SK-N-SH (cell line): ENCODE measurements at regions not wholly inside any gene's neighbourhood (a gene's known extent, or its start where the extent isn't known, plus 50 kb on each side); places are given as distances from the start of the nearest gene placed in this dataset.

Experiments
- CTCF ChIA-PET: fragments of 300-600, 350-600 bp; formaldehyde crosslinking; extraction: SDS; loops from one replicate; lab custom pipeline; 2021; lab: Yijun Ruan, JAX
- POLR2A ChIA-PET: fragments of 350-600 bp; sonication (Branson Sonifier 250); formaldehyde crosslinking; extraction: SDS; loops from one replicate; lab custom pipeline; 2020; ENCODE audit warnings: antibody characterized with exemption, inconsistent platforms; lab: Yijun Ruan, JAX
- DNase-seq: peaks from one replicate; pipeline ENCODE4 v3.0.0; 2012
- H2AFZ ChIP-seq: fragments of 200-600 bp; sonication (generic); 2 replicates; pipeline ENCODE4 v1.8.1; 2016; ENCODE audit warnings: antibody characterized with exemption, mild to moderate bottlenecking, low read depth
- H3F3A ChIP-seq: fragments of 200-600 bp; sonication (generic); replicated peaks from 2 replicates; pipeline ENCODE3; 2016; ENCODE audit warnings: antibody characterized with exemption, mild to moderate bottlenecking; ENCODE audit not compliant: insufficient read depth
- H3K27ac ChIP-seq, 2 experiments: fragments of 200-500 bp in 1 of 2; fragments of 200-600 bp in 1 of 2; sonication (Bioruptor generic) in 1 of 2; sonication (generic), shearing (Covaris generic) in 1 of 2; 2 replicates each; pipeline versions ENCODE4 v1.5.1 to v1.6.1; 2014 to 2016; ENCODE audit warnings: low read depth in 2 of 2, inconsistent platforms in 1 of 2, low read length in 1 of 2, mild to moderate bottlenecking in 1 of 2, mixed read lengths in 1 of 2
- H3K27me3 ChIP-seq: fragments of 200-600 bp; sonication (generic), shearing (Covaris generic); 2 replicates; pipeline ENCODE4 v1.6.1; 2016; ENCODE audit warnings: mixed run types; ENCODE audit not compliant: insufficient read depth
- H3K36me3 ChIP-seq, 2 experiments: fragments of 200-500 bp in 1 of 2; fragments of 200-600 bp in 1 of 2; sonication (Bioruptor generic) in 1 of 2; sonication (generic) in 1 of 2; replicated peaks in 1 of 2; 2 replicates each; pipeline versions ENCODE3 to v1.5.1; 2014 to 2016; ENCODE audit warnings: low read length in 1 of 2, mild to moderate bottlenecking in 1 of 2; ENCODE audit not compliant: insufficient read depth in 2 of 2, control insufficient read depth in 1 of 2
- H3K4me1 ChIP-seq, 2 experiments: fragments of 200-500 bp in 1 of 2; fragments of 200-600 bp in 1 of 2; sonication (Bioruptor generic) in 1 of 2; sonication (generic), shearing (Covaris generic) in 1 of 2; 2 replicates each; pipeline versions ENCODE4 v1.5.1 to v1.6.1; 2014 to 2016; ENCODE audit warnings: low read depth in 1 of 2, low read length in 1 of 2, mixed run types in 1 of 2; ENCODE audit not compliant: insufficient read depth in 2 of 2, control insufficient read depth in 1 of 2
- H3K4me2 ChIP-seq: fragments of 200-600 bp; sonication (generic), shearing (Covaris generic); 2 replicates; pipeline ENCODE4 v1.6.1; 2017; ENCODE audit warnings: mixed run types
- H3K4me3 ChIP-seq, 2 experiments: fragments of 200-500 bp in 1 of 2; fragments of 200-600 bp in 1 of 2; sonication (Bioruptor generic) in 1 of 2; sonication (generic), shearing (Covaris generic) in 1 of 2; 2 replicates each; pipeline versions ENCODE4 v1.5.1 to v1.8.1; 2014 to 2016; ENCODE audit warnings: low read depth in 2 of 2, inconsistent platforms in 1 of 2, low read length in 1 of 2, mild to moderate bottlenecking in 1 of 2, mixed read lengths in 1 of 2, moderate library complexity in 1 of 2
- H3K79me2 ChIP-seq: fragments of 200-600 bp; sonication (generic); 2 replicates; pipeline ENCODE4 v1.8.1; 2017; ENCODE audit warnings: mild to moderate bottlenecking; ENCODE audit not compliant: insufficient read depth
- H3K9ac ChIP-seq: fragments of 200-600 bp; sonication (generic); 2 replicates; pipeline ENCODE4 v1.6.1; 2017; ENCODE audit warnings: mixed run types
- H3K9me2 ChIP-seq: fragments of 200-600 bp; sonication (generic); 2 replicates; pipeline ENCODE4 v1.6.1; 2017; ENCODE audit warnings: mixed run types
- H3K9me3 ChIP-seq: fragments of 200-600 bp; sonication (generic); 2 replicates; pipeline ENCODE4 v1.6.1; 2017; ENCODE audit warnings: mixed run types, mild to moderate bottlenecking, moderate library complexity
- H4K20me1 ChIP-seq: fragments of 200-600 bp; sonication (generic); 2 replicates; pipeline ENCODE4 v1.6.1; 2017; ENCODE audit warnings: mild to moderate bottlenecking, mixed run types; ENCODE audit not compliant: insufficient read depth
- CHD2 ChIP-seq: fragments of 150-350 bp; IDR thresholded peaks from 2 replicates; pipeline ENCODE4 v1.6.1; 2018; ENCODE audit warnings: low read length; ENCODE audit not compliant: partially characterized antibody
- ELF1 ChIP-seq: IDR thresholded peaks from 2 replicates; pipeline ENCODE4 v1.4.0; 2012
- EP300 ChIP-seq, 2 experiments: IDR thresholded peaks; 2 replicates each; pipeline versions ENCODE4 v1.4.0 to v1.6.1; 2012; ENCODE audit warnings: borderline replicate concordance in 1 of 2, low read depth in 1 of 2, low read length in 1 of 2
- EZH2phosphoT487 ChIP-seq: fragments of 200-600 bp; sonication (generic); IDR thresholded peaks from 2 replicates; pipeline ENCODE4 v1.6.1; 2017; ENCODE audit warnings: low read depth, mixed run types, mild to moderate bottlenecking, antibody characterized with exemption, moderate library complexity, borderline replicate concordance
- GABPA ChIP-seq: IDR thresholded peaks from 2 replicates; pipeline ENCODE4 v1.4.0; 2012; ENCODE audit warnings: low read depth, mild to moderate bottlenecking
- GATA2 ChIP-seq: sonication (generic); formaldehyde crosslinking; IDR thresholded peaks from 2 replicates; pipeline ENCODE4 v1.5.0; 2020; ENCODE audit warnings: mild to moderate bottlenecking, missing genetic modification reagents
- POLR2AphosphoS5 ChIP-seq: IDR thresholded peaks from 2 replicates; pipeline ENCODE4 v1.6.1; 2012; ENCODE audit warnings: low read depth, low read length
- RAD21 ChIP-seq: IDR thresholded peaks from 2 replicates; pipeline ENCODE4 v1.6.1; 2012; ENCODE audit warnings: mild to moderate bottlenecking, low read length
- RCOR1 ChIP-seq: fragments of 150-350 bp; IDR thresholded peaks from 2 replicates; pipeline ENCODE4 v1.6.1; 2017; ENCODE audit warnings: antibody characterized with exemption, low read length
- RFX5 ChIP-seq: IDR thresholded peaks from 2 replicates; pipeline ENCODE4 v1.6.1; 2012; ENCODE audit warnings: mild to moderate bottlenecking, improper control_type of control experiment, low read length
- RXRA ChIP-seq: IDR thresholded peaks from 2 replicates; pipeline ENCODE4 v1.4.0; 2012; ENCODE audit warnings: low read depth, mild to moderate bottlenecking, borderline replicate concordance
- SMC3 ChIP-seq: IDR thresholded peaks from 2 replicates; pipeline ENCODE4 v1.6.1; 2012; ENCODE audit warnings: low read depth, low read length, improper control_type of control experiment
- TCF12 ChIP-seq: IDR thresholded peaks from 2 replicates; pipeline ENCODE4 v1.4.0; 2012
- TEAD4 ChIP-seq: IDR thresholded peaks from 2 replicates; pipeline ENCODE4 v1.4.0; 2012; ENCODE audit warnings: mild to moderate bottlenecking, borderline replicate concordance; ENCODE audit not compliant: insufficient read depth
- YY1 ChIP-seq: IDR thresholded peaks from 2 replicates; pipeline ENCODE4 v1.4.0; 2012; ENCODE audit warnings: low read depth, mild to moderate bottlenecking
- WGBS: methylation state at CpG from one replicate; pipeline ENCODE4 v1.1.6; 2017; ENCODE audit warnings: low lambda C conversion rate; 5-methylcytosine and 5-hydroxymethylcytosine counted together
- TF ChIP-seq, protein P1 (sequence below): IDR thresholded peaks from 2 replicates; pipeline ENCODE4 v1.4.0; 2012; ENCODE audit warnings: low read depth, borderline replicate concordance
- TF ChIP-seq, protein P2 (sequence below): IDR thresholded peaks from 2 replicates; pipeline ENCODE4 v1.4.0; 2012; ENCODE audit warnings: low read depth, borderline replicate concordance
- TF ChIP-seq, protein P3 (sequence below): IDR thresholded peaks from 2 replicates; pipeline ENCODE4 v1.6.1; 2012; ENCODE audit warnings: mild to moderate bottlenecking, low read depth, low read length, moderate library complexity
- TF ChIP-seq, protein P4 (sequence below): fragments of 150-350 bp; IDR thresholded peaks from 2 replicates; pipeline ENCODE4 v1.6.1; 2016; ENCODE audit warnings: mild to moderate bottlenecking, low read depth, low read length

DNA sequence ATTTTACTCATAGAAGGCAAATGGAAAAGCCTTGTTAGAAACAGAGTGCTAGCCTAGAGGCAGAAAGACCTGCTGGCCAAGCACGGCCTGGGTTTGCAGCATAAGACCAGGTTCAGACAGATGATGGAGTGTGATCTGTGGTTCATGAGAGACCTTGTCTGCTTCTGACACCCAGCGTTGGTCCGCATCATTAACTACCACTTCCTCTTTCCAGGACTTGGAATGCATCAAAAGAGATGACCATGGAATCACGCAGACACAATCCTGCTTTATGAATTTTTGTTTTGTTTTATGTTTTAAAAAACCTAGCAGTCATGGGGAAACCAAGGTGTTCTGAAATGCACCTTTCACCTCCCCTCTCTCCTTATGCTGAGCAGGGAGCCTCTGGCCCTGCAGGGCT is 76.8 kb upstream of the SYNDIG1 start:
- H3K4me1 ChIP-seq = no peaks in the 10 kb centered on the region
- H3K79me2 ChIP-seq = no peaks in the 10 kb centered on the region
- ChIA-PET CTCF (no interaction called here), POLR2A (no interaction called here)
- H3K9ac ChIP-seq = no peak overlapping the region
- no peak overlapping the region for H3K4me2 ChIP-seq
- H3F3A ChIP-seq = no peaks in the 10 kb centered on the region
- H2AFZ ChIP-seq = no peak overlapping the region
- no peaks in the 10 kb centered on the region for H3K36me3 ChIP-seq
- no peaks in the 10 kb centered on the region for H3K9me2 ChIP-seq
- no peak overlapping the region for H3K4me3 ChIP-seq
- no peaks in the 10 kb centered on the region for H3K9me3 ChIP-seq
- no peak for DNase-seq
- no peak overlapping the region for H3K27ac ChIP-seq
- TF ChIP-seq ELF1 = no peak
- TF ChIP-seq YY1 = no peak
- TF ChIP-seq GATA2 = no peak
- TF ChIP-seq RFX5 = no peak
- TF ChIP-seq TEAD4 = no peak
- TF ChIP-seq, protein P1, sequence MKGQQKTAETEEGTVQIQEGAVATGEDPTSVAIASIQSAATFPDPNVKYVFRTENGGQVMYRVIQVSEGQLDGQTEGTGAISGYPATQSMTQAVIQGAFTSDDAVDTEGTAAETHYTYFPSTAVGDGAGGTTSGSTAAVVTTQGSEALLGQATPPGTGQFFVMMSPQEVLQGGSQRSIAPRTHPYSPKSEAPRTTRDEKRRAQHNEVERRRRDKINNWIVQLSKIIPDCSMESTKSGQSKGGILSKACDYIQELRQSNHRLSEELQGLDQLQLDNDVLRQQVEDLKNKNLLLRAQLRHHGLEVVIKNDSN = no peak
- no peak for TF ChIP-seq SMC3
- TF ChIP-seq CHD2 = no peak
- TF ChIP-seq, protein P2, sequence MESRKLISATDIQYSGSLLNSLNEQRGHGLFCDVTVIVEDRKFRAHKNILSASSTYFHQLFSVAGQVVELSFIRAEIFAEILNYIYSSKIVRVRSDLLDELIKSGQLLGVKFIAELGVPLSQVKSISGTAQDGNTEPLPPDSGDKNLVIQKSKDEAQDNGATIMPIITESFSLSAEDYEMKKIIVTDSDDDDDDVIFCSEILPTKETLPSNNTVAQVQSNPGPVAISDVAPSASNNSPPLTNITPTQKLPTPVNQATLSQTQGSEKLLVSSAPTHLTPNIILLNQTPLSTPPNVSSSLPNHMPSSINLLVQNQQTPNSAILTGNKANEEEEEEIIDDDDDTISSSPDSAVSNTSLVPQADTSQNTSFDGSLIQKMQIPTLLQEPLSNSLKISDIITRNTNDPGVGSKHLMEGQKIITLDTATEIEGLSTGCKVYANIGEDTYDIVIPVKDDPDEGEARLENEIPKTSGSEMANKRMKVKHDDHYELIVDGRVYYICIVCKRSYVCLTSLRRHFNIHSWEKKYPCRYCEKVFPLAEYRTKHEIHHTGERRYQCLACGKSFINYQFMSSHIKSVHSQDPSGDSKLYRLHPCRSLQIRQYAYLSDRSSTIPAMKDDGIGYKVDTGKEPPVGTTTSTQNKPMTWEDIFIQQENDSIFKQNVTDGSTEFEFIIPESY = no peak
- TF ChIP-seq POLR2AphosphoS5 = no peak
- TF ChIP-seq RCOR1 = no peak
- no peak for TF ChIP-seq TCF12
- TF ChIP-seq, protein P3, sequence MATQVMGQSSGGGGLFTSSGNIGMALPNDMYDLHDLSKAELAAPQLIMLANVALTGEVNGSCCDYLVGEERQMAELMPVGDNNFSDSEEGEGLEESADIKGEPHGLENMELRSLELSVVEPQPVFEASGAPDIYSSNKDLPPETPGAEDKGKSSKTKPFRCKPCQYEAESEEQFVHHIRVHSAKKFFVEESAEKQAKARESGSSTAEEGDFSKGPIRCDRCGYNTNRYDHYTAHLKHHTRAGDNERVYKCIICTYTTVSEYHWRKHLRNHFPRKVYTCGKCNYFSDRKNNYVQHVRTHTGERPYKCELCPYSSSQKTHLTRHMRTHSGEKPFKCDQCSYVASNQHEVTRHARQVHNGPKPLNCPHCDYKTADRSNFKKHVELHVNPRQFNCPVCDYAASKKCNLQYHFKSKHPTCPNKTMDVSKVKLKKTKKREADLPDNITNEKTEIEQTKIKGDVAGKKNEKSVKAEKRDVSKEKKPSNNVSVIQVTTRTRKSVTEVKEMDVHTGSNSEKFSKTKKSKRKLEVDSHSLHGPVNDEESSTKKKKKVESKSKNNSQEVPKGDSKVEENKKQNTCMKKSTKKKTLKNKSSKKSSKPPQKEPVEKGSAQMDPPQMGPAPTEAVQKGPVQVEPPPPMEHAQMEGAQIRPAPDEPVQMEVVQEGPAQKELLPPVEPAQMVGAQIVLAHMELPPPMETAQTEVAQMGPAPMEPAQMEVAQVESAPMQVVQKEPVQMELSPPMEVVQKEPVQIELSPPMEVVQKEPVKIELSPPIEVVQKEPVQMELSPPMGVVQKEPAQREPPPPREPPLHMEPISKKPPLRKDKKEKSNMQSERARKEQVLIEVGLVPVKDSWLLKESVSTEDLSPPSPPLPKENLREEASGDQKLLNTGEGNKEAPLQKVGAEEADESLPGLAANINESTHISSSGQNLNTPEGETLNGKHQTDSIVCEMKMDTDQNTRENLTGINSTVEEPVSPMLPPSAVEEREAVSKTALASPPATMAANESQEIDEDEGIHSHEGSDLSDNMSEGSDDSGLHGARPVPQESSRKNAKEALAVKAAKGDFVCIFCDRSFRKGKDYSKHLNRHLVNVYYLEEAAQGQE = no peak
- no peak for TF ChIP-seq RAD21
- TF ChIP-seq GABPA = no peak
- TF ChIP-seq EP300 (IDR thresholded peaks at IDR 0.05; ENCODE audit: borderline replicate concordance in 1 of 2, low read depth in 1 of 2, low read length in 1 of 2) = no peak
- TF ChIP-seq, protein P4, sequence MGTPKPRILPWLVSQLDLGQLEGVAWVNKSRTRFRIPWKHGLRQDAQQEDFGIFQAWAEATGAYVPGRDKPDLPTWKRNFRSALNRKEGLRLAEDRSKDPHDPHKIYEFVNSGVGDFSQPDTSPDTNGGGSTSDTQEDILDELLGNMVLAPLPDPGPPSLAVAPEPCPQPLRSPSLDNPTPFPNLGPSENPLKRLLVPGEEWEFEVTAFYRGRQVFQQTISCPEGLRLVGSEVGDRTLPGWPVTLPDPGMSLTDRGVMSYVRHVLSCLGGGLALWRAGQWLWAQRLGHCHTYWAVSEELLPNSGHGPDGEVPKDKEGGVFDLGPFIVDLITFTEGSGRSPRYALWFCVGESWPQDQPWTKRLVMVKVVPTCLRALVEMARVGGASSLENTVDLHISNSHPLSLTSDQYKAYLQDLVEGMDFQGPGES = no peak
- no peak for TF ChIP-seq RXRA
- no peak for TF ChIP-seq EZH2phosphoT487
- no peaks in the 10 kb centered on the region for H3K27me3 ChIP-seq
- H4K20me1 ChIP-seq = no peaks in the 10 kb centered on the region
- WGBS = 27% methylated on average over 4 of the region's 4 CpGs
